ENCODE measurements at regions not wholly inside any gene's neighbourhood (a gene's known extent, or its start where the extent isn't known, plus 50 kb on each side); places are given as distances from the start of the nearest gene placed in this dataset.
"Not testable (repeated sequence)": the region's sequence is repeated elsewhere in the genome, so short reads cannot be mapped to it uniquely, and the experiment has no call there.

DNA sequence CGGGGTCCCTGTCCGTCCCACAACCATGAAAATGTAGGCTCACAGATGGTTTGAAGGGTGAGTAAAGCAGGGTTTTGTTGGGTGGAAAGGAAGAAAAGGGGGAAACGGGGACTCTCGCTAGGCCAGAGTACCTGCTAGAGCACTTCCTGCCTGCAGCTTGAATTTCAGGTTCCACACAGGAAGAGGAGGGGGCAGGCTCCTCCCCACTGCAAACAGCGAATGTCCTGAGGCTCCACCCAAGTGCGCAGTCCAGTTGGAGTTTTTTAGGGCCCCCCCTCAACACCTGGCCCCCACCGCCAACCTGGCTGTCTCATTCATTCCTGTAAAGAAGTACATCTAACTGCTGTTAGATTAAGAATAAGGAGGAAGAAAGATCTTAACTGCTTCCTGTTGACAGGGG is 414.7 kb downstream of the SH2D4B start:
- DNase-seq: no peak

DNA sequence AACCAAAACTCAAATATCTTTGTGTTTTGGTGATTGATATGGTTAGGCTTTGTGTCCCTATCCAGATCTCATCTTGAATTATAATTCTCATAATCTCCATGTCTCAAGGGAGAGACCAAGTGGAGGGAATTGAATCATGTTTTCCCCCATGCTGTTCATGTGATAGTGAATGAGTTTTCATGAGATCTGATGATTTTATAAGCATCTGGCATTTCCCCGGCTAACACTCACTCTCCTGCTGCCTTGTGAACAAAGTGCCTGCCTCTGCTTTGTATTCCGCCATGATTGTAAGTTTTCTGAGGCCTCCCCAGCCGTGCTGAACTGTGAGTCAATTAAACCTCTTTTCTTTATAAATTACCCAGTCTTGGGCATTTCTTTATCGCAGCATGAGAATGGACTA is 419.5 kb downstream of the SH2D4B start:
- no peak for DNase-seq

DNA sequence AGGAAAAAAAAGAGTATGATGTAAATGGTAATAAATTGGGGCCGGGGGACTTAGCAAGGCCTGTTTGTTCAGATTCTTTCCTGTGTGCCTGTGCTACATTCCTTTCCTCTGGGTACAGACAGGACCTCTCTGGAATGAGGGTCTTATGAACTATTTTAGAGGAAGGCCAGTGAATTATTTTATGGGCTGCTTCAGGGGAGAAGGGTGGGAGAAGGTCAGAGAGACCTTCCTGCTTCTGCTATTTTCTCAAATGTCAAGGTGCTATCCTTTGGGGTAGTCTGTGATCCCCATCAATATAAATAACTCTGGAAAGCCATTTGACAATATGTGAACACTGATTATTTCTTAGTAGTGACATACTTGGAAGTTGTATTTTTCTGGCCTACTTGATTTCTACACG is 426.5 kb downstream of the SH2D4B start:
- DNase-seq: no peak

DNA sequence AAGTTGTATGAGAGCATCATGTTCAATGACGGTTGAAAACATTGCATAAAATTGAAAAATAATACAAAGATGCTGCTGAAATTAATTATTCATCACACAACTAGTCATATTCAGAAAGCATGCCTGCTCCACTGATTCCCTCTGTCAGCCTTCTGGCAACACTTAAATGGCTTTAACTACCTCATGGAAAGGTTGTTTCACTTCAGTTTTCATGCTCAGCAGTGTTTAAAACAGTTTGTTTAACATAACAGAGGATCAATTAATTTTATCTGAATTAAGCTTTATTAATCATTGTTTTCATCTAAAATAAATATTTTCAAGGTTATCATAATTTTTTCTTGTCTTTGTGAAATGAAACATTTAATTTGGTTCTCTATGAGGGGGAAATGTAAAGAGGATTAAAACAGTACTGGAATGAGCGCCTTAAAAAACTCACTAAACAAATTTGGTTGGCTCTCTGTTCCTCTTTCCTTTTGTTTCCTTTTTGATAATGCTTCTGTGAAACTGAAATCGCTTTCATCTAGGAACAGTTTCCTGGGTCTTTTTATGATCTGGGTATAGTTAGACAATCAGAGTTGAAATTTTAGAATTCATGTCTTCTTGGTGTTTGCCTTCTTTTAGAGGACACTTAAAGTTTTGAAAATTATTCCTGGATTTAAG is 427.4 kb downstream of the SH2D4B start:
- DNase-seq: no peak

DNA sequence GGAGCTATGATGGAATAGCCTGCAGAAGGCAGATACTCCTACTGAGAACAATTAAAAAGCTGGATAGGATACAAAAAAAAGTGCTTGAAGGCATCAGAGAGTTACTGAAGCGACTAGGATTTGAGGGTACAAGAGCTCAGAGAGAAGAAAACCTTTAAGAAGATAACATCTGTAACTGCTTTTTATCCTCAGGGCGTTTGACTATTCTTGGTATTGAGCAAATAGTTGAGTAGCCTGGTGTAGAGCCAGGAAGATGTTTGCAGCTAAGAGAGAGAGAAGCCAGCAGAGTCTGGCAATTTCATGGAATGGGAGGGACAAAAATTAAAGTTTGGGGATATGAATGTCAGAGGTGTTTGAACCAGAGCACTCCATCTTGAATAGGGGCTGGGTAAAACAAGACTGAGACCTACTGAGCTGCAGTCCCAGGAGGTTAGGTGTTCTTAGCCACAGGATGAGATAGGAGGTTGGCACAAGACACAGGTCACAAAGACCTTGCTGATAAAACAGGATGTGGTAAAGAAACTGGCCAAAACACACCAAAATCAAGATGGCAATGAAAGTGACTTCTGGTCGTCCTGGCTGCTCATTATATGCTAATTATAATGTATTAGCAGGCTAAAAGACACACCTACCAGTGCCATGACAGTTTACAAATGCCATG is 428.8 kb downstream of the SH2D4B start:
- DNase-seq: no peak

DNA sequence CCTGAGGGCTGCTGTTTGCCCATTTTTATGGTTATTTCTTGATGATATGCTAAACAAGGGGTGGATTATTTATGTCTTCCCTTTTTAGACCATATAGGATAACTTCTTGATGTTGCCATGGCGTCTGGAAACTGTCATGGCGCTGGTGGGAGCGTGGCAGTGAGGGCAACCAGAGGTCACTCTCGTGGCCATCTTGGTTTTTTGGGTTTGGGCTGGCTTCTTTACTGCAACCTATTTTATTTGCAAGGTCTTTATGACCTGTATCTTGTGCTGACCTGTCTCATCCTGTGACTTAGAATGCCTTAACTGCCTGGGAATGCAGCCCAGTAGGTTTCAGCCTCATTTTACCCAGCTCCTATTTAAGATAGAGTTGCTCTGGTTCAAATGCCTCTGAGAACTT is 429.7 kb downstream of the SH2D4B start:
- DNase-seq: not testable (repeated sequence)

DNA sequence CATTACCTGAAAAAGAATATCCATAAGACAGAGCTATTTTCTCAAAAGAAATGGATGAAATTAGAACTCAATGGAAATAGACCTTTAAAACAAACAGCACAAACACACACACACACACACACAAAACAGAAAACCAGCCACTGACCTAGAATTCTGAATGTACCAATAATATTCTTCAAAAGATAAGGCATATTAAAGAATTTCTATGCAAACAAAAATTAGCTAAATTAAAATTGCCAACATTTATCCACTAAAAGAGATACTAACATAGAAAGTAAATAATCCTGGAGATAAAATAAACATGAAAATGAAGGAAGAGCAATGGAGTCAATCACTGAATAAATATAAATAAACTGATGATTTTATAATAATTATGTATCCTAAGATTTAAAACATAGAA is 431.2 kb downstream of the SH2D4B start:
- no peak for DNase-seq

DNA sequence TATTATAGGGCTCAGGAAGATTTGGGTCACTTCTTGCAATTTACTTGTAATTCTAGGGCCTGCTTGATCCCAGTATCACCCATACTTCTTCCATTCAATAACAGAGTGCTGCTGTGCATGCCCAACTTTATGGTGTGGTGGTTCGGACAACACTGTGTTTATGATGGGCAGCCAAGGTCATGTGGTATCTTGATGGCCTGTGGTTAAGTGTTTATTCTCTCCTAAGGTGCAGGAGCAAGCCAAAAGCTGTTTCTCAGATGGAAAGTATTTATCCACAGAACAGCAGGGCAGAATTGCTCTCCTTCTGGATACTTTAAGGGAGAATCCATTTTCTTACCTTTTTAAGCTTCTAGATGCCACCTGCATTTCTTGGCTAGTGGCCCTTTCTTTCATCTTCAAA is 433.8 kb downstream of the SH2D4B start:
- DNase-seq: no peak

DNA sequence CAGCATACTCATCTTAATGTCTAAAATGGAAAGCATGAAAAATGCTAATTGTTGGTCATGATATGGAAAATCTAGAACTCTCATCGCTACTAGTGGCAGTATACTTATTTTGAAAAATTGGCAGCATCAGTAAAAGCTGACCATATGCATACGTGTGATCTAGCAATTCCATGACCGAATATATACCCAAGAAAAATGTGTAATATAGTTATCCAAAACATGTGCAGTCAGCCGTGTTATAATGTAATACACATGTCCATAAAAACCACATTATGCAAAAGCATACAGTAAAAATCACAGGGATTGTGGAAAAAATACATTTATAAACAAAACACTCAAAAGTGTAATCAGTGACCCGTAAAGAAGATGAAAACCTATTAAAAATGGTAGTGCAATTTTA is 439.0 kb downstream of the SH2D4B start:
- DNase-seq: no peak

DNA sequence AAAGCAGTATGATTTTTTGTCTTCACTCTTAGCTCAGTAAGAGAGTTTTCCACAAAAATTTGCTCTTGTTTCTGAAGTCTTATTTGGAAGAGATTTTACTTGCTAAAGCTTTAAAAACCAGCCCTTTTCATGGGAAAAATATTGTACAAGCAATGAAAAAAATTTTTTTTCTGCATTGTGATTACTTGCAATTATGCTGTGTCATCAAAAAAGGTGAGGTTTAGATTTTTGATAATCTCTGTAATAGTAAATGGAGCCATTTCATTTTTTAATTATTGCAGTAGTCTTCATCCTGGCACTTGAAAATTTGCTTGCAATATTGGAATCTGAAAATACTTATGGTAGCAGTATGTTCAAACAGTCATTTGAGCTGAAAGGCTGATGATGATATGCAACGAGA is 447.4 kb downstream of the SH2D4B start:
- no peak for DNase-seq

DNA sequence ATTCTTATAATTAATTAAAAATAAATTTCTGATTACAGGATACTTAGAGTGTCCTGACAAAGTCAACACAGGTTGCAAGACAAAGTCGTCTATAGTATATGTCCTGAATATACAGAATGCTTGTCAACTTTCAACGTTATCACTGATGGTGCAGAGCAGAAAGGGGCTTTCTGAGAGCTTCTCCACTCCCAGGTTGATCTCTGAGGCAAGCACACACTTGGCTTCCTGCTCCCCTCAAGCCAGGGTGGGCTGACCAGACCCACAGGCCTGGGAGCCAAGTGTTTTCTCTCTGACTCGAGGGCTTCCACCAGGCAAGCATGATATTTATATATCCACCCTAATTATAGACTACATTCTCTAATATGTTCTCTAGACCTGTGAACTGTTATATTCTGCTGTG is 448.9 kb downstream of the SH2D4B start:
- no peak for DNase-seq

DNA sequence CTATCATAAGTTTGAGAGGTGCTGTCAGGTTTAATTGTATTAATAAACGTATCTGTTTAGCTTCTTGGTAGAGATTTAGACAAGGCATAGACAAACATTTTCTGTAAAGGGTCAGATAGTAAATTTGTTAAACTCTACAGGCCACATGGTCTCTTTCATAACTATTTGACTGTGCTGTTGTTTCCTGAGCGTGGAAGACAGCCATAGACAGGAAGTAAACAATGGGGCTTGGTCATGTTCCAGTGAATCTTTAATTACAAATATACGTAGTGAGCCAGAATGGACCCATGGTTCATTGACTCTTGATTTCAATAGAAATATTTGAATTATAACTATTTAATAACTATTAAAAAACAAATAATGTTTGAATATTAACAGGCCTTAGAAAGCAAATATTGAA is 451.1 kb downstream of the SH2D4B start:
- DNase-seq: no peak

DNA sequence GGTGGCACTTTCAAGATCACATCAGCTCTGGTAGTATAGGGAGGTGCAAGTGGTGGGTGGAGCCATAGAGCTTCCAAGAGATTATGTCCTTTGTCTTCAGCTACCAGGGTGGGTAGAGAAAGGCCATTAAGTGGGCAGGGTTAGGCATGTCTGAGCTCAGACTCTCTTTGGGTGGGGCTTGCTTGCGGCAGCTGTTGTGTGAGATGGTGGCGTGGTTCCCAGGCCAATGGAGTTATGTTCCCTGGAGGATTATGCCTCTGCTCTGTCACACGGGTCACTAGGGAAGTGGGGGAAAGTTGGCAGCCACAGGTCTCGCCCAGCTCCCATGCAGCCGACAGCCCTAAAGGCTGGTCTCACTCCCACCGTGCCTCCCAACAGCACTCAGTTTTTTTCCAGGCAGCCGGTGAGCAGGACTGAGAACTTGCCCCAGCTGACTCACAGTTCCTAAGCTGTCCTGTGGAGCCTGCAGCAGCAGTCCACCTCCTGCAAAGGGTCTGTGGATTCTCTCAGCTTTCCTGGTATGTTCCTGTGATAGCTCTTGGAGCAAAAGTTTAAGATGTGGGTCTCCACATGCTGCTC is 459.0 kb downstream of the SH2D4B start:
- no peak for DNase-seq

DNA sequence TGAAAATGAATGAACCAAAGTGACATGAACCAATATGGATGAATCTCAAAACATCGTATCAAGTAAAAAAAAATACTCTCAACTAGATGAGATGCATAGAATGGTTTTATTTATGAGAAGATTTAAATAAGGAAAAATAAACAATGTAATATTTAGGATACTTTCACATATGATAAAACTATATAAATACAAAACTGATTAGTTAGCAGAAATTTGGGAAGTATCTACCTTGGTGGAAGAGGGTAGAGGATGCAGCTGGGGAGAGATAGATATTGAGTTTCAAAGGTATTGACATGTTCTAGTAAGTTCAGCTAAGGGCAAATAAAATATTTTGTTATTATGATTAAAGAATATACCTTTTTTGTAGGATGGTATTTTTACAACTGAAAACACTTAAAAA is 463.1 kb downstream of the SH2D4B start:
- no peak for DNase-seq

DNA sequence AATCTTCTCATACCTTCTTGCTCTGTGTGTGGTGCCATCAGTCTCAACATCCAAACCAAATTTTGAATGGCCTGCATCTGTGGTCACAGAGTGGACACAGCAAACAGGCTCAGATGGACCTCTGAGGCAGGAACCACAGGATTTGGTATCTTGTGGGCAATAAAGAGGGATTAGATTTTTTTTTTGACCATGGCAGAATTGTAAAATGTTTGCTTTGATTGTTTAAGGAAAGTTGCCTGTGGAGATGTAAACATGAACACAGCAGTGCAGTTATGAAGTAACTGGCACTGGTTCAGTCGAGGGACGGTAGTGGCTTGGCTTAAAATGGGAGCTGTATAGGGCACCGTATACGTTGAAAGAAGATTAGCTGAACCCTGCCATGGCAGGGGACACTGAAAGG is 464.7 kb downstream of the SH2D4B start:
- DNase-seq: no peak

DNA sequence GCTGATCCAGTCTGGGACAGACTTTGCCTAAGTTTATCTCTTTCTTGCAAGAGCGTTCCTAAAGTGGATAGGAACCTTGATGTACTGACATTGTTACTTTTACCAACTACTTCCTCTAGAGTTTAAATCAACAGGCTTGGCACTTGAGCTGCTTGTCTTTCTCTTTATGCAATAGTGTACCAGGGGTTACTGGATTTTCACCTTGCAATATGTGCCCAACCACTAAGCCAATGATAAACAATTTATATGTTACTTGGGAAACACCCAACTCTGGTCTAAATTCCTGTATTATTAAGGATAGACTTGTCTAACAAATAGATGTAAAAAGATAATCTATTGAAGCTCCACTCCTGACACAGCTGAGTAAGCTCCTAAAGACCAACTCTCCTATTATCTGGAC is 470.2 kb downstream of the SH2D4B start:
- DNase-seq: no peak

DNA sequence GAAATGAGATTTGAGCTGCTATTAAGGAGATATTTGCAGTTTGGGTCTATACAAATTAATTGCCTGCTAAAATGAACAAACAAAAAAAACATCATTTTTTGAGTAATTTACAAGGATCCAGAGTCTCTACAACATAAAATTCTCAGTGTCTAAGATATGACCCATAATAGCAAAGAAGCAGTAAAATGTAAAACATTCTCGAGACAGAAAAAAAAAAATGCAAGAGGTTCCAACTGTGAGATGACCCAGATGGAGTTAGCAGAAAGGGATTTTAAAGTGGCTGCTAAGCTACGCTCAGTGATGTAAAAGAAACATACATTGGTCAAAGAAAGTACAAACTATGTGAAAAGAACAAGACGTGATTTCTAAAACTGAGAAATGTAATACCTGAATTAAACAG is 471.0 kb downstream of the SH2D4B start:
- DNase-seq: no peak

DNA sequence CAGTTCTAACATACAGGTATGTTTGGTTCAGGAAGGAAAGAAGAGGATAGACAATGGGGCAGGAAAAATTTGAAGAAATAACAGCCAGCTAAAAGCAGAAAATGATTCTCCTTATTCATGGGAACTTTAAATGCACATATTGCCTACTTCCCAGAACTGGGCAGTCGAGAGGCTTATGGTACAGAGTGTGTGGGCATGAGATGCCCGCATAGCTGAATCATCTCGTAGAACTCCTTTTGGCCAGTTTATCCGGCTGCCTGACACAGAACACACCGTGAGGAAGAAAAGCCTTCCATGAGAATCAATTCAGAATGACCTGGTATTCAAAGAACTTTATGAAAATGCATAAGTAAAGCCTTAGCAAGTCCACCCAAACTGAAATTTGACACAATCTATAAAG is 471.6 kb downstream of the SH2D4B start:
- DNase-seq: no peak

DNA sequence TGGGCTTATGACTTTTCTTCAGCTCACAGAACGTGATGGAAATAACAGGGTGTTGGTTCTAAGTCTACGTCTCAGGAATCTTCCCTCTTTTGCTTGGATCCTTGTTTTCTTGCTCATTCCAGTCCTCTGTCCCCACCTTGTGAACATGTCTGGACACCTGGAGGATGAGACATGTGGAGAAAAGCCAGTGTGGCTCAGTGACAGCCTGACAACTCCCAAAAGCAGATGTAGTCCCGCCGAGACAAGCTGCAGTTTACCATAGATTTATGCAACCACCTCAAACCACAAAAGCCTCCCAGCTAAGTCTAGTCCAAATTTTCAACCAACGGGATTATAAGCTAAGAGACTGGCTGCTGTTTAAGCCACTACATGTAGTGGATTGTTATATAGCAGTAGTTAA is 476.1 kb downstream of the SH2D4B start:
- no peak for DNase-seq

DNA sequence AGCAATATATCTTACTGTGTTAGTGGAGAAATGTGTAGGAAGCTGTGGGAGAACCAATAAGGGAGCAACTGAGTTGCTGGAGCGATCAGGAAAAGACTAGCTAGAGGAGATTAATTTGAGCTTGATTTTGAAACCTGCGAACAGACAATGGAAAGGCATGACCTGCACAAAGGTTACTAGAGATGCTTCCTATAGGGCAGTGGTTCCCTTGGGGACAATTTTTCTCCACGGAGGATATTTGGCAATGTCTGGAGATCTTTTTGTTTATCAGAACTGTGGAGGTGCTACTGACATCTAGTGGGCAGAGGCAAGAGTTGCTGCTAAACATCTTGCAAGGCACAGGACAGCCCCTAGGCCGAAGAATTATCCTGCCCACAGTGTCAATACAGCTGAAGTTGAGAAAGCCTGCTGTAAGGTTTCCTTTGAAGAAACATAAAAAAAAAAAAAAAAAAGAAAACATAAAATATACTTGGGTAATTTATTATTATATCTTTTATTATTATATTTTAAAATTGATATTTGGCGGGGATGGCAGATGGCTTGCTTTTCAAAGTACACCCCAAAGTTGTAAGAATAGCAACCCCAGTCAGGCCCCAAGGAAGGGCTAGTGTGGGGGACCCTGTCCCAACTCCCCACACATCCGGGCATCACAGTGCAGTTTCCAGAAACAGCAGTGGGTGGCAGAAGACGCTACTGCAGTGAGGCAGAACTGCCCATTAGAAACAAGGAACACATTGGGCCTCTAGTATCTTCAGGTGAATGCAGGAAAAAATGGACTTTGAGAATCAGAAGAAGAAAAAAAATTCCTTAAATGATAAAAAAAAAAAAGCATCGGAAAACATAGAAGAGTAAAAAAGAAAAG is 481.6 kb downstream of the SH2D4B start:
- no peak for DNase-seq

DNA sequence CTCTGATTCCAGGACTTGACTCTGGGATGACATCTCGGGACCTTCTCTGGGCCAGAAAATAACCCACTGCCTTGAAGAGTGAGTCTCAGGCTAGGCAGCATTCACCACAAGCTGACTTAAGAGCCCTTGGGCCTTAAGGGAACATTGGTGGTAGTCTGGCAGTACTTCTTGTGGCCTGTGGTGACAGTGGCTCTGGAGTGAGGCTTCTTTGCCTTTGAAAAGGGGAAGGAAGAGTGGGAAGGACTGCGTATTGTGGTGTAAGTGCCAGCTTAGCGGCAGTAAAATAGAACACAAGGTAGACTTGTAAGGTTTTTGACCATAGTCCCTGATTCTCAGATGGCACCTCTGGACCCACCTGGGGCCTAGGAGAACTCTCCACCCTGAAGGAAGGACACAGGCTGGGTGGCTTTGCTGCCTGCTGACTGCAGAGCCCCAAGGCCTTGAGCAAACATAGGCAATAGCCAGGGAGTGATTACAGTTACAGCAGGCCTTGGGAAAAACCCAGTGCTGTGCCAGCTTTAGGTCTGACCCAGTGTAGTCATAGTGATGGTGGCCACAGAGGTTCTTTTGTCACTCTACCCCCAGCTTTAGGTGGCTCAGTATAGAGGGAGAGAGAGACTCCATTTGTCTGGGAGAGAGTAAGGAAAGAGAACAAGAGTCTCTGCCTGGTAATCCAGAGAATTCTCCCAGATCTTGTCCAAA is 483.9 kb downstream of the SH2D4B start:
- no peak for DNase-seq

DNA sequence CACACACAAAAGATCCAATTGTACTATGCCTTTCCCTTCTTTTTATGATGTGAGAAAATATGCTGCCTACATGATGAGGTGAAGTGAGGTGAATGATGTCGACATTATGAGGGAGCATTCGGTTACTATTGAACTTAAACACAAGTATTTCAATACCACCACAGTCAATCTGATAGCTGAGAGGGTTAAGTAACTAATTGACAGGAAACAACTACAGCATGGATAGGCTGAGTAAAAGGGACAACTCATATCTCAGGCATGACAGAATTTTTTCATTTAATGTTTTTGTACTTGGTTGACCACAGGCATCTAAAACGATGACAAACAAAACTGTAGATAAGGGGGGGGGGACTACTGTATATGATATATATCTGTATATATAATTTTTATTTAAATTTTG is 488.9 kb downstream of the SH2D4B start:
- no peak for DNase-seq

DNA sequence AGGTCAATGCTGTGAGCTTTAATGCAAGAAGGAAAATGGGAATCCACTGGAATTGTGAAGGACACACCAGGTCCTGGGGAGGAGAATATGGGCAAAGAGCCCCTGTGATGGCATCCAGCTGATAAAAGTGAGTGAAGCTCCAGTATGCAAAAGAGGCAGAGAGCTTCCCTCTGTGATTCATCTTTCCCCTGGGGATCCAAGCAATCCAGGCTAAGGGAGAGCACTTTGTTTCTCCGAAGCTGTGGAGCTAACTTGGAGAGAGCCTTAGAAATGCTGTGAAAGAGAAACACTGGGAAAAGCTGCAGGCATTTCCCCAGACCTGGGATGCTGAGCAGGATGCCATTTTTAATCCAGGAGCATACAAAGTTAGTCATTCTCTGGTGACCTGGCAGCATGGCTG is 489.5 kb downstream of the SH2D4B start:
- DNase-seq: no peak

Measured in right forelimb (tissue), 1 donor.